Activated T-cell treated with anti-CD3 and anti-CD28 coated beads, Interleukin-2, amount 50 U/mL, for 24 hours (primary cell): ENCODE measurements at regions not wholly inside any gene's neighbourhood (a gene's known extent, or its start where the extent isn't known, plus 50 kb on each side); places are given as distances from the start of the nearest gene placed in this dataset.

Experiments used
- DNase-seq: peaks from one replicate; pipeline ENCODE4 v3.0.0-alpha.2; 2020
- H3K27ac Mint-ChIP-seq: 2 replicates; pipeline ENCODE4 v1.8.0; 2020; ENCODE audit warnings: mild to moderate bottlenecking, mixed read lengths
- H3K27me3 Mint-ChIP-seq: 2 replicates; pipeline ENCODE4 v1.8.0; 2020; ENCODE audit warnings: mixed read lengths
- H3K36me3 Mint-ChIP-seq: 2 replicates; pipeline ENCODE4 v1.8.0; 2020; ENCODE audit warnings: low read depth, mixed read lengths
- H3K4me1 Mint-ChIP-seq: 2 replicates; pipeline ENCODE4 v1.8.0; 2020; ENCODE audit warnings: low read depth, mixed read lengths
- H3K4me3 Mint-ChIP-seq: 2 replicates; pipeline ENCODE4 v1.8.0; 2020; ENCODE audit warnings: mild to moderate bottlenecking, moderate library complexity, mixed read lengths
- H3K9me3 Mint-ChIP-seq: 2 replicates; pipeline ENCODE4 v1.8.0; 2020; ENCODE audit warnings: mixed read lengths

DNA sequence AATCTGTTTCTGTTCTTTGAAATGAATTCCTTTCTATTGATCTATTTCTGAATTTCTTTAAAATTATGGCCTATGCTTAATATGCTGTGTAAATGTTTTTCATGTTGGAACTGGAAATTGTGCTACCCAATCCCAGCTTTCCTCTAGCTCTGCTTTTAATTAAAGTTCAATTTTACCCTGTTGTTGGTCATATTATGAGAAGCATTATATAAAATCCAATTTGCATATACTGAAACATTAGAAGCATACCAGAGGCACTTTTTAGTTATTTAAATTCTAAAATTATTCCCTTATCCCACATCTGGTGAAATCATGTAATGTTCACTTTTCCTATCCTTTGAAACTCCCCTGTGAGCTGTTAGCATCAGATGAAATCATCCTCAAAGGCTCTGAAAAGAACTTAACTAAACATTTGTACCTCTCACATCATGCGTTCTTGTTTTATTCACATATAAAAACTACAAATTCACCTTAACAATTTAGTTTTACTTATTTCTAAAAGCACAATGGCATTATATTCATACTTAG lies 160.6 kb upstream of the COL21A1 start:
- peaks cover 4% of the 10 kb centered on the region for H3K4me1 Mint-ChIP-seq
- no peak for DNase-seq
- H3K9me3 Mint-ChIP-seq = no peaks in the 10 kb centered on the region
- H3K27ac Mint-ChIP-seq = no peak overlapping the region
- no peak overlapping the region for H3K4me3 Mint-ChIP-seq
- peaks cover 4% of the 10 kb centered on the region for H3K27me3 Mint-ChIP-seq
- no peaks in the 10 kb centered on the region for H3K36me3 Mint-ChIP-seq

DNA sequence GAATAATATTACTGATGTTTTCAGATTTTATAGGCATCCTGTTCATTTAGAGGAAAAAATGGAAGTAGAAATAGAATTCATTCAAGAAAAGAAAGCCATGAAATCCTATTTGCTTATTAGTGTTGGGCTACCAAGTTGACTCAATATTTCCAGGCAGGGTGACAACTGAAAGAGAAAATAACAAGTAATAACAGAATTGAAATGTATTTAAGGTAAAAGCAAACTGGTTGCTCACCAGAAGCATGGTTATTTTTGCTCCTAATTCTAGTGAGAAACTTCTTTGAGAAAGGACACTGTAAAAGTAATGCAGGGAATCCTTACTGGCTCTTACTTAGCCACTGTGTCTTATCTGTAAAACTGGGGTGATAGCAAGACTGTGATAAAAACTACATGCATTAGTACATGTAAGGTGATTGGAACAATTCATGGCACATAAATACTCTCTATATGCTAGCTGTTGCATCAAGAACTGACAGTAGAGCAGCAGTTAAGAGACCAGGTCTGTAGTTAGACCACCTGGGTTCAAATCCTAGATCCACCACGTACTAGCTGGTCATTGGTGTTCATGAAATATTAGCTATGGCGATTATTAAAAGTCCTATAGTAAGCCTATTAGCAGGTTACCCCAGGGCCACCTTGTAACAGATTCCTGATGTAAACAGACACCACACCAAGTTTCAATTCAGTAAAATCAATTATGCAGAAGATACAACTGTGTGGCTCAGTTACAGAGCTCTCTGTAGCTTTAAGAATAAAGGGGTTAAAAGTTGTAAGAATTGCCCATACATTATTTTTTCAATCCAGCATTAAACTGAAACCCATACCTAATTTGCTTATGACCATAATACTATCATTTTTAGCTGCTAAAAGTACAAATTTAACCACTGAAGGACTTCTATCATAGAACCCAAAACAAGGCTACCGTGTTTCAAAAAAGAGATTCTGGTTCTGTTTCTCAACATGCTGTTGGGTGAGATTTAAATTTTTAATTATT lies 159.2 kb upstream of the COL21A1 start:
- H3K9me3 Mint-ChIP-seq = peaks cover 3% of the 10 kb centered on the region
- no peak overlapping the region for H3K27ac Mint-ChIP-seq
- peaks cover 4% of the 10 kb centered on the region for H3K4me1 Mint-ChIP-seq
- no peaks in the 10 kb centered on the region for H3K36me3 Mint-ChIP-seq
- DNase-seq = no peak
- H3K4me3 Mint-ChIP-seq = no peak overlapping the region
- peaks cover 4% of the 10 kb centered on the region for H3K27me3 Mint-ChIP-seq

DNA sequence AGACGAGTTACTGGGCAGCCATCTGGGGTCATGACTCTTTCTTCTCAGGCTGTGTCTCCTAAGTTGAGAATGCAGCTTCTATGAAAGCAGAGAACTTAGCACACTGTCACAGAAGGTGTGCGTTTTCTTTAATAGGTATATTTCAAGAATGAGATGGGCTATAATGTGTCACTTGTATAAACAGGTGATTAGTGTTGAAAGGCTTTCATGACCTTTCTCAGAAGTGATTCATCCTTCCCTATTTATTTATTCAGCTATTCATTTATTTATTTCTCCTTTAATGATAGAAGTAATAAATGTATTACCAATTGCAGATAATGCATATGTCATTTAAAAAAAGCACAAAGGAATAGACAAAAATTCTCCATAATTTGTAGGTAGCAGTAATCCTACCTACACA lies 157.2 kb upstream of the COL21A1 start:
- no peak for DNase-seq
- peaks cover 3% of the 10 kb centered on the region for H3K9me3 Mint-ChIP-seq
- no peak overlapping the region for H3K27ac Mint-ChIP-seq
- H3K4me1 Mint-ChIP-seq = peaks cover 4% of the 10 kb centered on the region
- H3K27me3 Mint-ChIP-seq = peaks cover 4% of the 10 kb centered on the region
- H3K4me3 Mint-ChIP-seq = no peak overlapping the region
- H3K36me3 Mint-ChIP-seq = no peaks in the 10 kb centered on the region

DNA sequence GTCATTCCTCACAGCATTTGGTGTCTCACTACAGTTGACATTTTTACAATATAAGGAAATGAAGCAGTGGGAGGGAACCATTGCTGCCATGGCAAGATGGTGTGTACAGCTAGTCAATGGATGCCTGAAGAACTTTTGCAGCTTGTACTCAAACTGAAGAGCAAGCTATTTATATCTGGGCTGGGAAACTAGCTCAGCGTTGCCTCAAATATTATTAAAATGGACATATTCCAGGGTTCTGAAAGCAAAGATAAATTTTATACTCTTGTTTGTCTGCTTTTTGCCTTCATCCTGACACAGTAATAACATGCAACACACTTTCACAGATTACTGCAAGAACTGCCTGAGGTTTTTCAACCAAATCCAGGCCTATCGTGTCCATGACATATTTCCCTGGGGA lies 156.4 kb upstream of the COL21A1 start:
- peaks cover 4% of the 10 kb centered on the region for H3K4me1 Mint-ChIP-seq
- no peaks in the 10 kb centered on the region for H3K36me3 Mint-ChIP-seq
- H3K27ac Mint-ChIP-seq = no peak overlapping the region
- H3K27me3 Mint-ChIP-seq = peaks cover 4% of the 10 kb centered on the region
- peaks cover 3% of the 10 kb centered on the region for H3K9me3 Mint-ChIP-seq
- H3K4me3 Mint-ChIP-seq = no peak overlapping the region
- DNase-seq = no peak

DNA sequence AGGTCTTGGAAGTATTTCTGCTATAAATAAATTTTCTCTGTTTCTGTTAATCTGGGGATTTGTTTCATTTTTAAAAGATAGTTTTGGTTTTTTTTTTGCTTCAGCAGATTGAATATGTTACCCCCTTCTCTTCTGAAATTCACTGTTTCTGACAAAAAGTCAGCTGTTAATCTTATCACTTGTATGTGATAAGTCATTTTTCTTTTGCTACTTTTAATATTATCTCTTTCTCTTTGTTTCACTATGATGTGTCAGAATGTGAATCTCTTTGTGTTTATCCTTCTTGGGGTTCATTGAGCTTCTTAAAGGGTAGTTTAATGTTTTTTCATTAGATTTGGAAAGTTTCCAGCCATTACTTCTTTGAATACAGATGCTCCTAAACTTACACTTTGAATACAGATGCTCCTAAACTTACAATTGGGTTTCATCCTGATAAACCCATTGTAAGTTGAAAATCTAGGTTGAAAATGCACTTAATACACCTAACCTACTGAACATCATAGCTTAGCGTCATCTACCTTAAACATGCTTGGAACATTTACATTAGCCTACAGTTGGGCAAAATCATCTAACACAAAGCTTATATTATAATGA lies 154.2 kb upstream of the COL21A1 start:
- Mint-ChIP-seq H3K27me3 (peaks cover 4% of the 10 kb centered on the region), H3K4me3 (no peak overlapping the region), H3K27ac (no peak overlapping the region), H3K36me3 (no peaks in the 10 kb centered on the region), H3K4me1 (peaks cover 4% of the 10 kb centered on the region), H3K9me3 (peaks cover 3% of the 10 kb centered on the region)
- DNase-seq = no peak

DNA sequence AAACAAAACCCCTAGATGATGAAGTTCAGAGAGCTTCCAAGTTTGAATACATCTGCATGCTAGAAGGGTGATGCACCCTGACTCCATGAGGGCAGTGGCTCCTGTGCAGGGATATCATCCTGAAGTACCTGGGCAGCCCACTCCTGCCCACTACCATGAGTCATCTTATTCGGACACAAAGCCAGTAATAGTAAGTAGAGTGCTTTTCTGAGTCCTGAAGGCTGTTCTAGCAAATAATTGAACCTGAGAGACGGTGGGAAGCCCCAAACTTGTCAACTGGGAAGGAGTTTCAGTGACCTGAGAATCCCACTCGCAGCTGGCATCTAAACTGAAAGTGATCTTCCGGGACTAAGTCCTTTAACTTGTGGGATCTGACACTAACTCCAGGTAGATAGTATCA lies 152.9 kb upstream of the COL21A1 start:
- DNase-seq = no peak
- H3K36me3 Mint-ChIP-seq = no peaks in the 10 kb centered on the region
- no peaks in the 10 kb centered on the region for H3K4me1 Mint-ChIP-seq
- no peak overlapping the region for H3K27ac Mint-ChIP-seq
- H3K27me3 Mint-ChIP-seq = peaks cover 2% of the 10 kb centered on the region
- H3K4me3 Mint-ChIP-seq = no peak overlapping the region
- peaks cover 3% of the 10 kb centered on the region for H3K9me3 Mint-ChIP-seq

DNA sequence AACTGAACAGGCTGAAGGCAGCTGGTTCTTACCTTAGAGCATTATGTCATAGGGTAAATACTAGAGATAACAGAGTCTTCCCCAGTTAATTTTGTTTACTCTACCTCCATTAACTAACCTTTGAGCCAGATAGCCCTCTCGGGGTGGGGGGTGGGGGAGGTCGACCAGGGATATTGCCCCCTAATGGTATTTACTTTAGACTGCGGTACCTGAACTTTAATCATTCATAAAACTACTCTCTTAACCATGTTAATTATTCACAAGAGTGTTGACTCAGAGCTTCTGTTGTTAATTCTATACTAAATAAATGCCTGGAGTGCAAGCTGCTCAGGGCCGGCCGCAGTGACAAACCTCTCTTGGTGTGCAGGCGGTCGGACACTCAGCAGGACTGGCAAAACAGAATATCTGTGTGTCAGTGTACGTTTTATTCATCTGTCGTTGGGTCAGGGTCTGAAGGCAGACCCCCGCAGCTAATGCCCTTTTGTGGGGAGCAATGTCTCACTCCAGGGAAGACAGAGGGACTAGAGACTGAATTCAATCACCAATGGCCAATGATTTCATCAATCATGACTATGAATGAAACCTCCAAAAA lies 152.4 kb upstream of the COL21A1 start:
- DNase-seq = no peak
- H3K4me3 Mint-ChIP-seq = no peak overlapping the region
- no peak overlapping the region for H3K27ac Mint-ChIP-seq
- peaks cover 3% of the 10 kb centered on the region for H3K9me3 Mint-ChIP-seq
- H3K36me3 Mint-ChIP-seq = no peaks in the 10 kb centered on the region
- H3K4me1 Mint-ChIP-seq = no peaks in the 10 kb centered on the region
- H3K27me3 Mint-ChIP-seq = no peaks in the 10 kb centered on the region

DNA sequence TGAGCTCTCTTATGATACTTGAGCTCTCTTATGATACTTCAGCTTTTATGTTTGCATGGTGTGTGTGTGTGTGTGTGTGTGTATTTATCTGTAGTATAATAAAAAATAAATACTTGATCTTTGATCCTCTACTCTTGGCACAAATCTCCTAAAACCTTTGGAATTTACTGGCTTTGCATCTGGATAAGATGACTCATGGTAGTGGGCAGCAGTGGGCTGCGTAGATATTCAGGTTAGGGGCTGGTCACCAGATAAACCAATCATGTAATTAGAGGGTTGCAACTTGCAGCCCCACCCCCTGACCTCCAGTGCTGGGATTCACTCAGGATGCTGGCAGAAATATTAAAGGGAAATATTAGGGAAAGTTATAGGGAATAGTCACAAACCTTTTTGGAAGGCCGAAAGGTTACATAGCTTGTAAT lies 151.9 kb upstream of the COL21A1 start:
- Mint-ChIP-seq H3K27ac (no peak overlapping the region), H3K27me3 (no peaks in the 10 kb centered on the region), H3K36me3 (no peaks in the 10 kb centered on the region), H3K4me3 (no peak overlapping the region), H3K4me1 (no peaks in the 10 kb centered on the region), H3K9me3 (peaks cover 3% of the 10 kb centered on the region)
- DNase-seq = no peak

DNA sequence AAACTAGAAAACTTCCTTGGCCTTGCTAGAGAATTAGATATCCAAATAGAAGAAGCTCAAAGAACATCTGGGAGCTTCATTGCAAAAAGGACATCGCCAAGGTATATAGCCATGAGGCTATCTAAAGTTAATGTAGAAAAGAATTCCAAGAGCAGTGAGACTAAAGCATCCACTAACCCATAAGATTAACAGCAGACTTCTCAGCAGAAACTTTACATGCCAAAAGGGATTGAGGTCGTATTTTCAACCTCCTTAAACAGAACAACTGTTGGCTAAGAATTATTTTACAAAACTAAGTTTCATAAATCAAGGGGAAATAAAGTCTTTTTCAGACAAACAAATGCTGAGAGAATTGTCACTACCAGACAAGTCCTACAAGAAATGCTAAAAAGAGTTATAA lies 149.1 kb upstream of the COL21A1 start:
- H3K27me3 Mint-ChIP-seq = no peaks in the 10 kb centered on the region
- H3K4me1 Mint-ChIP-seq = no peaks in the 10 kb centered on the region
- DNase-seq = no peak
- no peaks in the 10 kb centered on the region for H3K9me3 Mint-ChIP-seq
- H3K36me3 Mint-ChIP-seq = no peaks in the 10 kb centered on the region
- H3K27ac Mint-ChIP-seq = no peak overlapping the region
- H3K4me3 Mint-ChIP-seq = no peak overlapping the region

DNA sequence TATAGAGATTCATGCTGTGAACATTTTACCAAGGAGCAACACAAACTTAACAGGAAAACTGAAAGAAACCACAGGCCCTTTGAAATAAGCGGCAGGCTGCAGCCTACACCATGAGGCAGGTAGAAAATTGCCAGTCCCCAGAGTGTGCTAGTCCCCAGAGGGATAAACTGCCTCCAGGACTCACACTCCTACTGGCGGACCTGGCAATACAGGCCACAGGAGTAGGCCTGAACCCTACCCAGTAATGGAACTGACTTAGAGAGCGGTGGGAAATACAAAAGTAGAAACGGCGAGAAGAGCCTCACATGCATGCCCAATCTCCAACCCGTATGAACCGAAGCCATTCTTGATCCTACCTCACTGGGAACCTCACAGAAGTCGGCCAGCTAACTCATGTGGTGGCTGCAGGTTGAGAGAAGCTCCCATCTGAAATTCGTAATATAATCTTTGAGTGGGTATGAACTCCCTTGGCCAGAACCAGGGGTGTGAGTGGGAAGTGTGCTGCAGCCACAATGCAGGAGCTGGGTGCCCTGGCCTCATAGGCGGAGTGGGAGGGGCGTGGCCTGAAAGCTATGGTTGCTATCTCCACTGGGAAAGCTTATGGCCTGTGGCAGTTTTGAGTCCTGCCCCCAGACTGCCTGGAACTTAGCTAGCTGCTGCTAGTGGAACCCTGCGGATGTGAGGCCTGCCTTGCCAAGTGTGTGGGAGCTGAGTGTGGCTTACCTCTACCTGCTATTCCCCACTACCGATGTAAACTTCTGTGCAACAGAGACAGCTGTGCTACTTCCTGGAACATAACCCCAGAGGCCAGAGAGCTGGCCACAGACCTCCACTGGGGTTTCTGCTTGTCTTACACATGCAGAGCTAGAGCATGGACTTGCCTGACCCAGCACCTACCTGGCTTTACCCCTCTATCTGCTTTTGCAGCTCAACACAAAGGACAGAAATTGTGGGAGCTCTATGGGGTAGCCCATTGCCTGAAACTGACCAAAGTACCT lies 146.5 kb upstream of the COL21A1 start:
- no peak for DNase-seq
- Mint-ChIP-seq H3K9me3 (peaks cover 5% of the 10 kb centered on the region), H3K36me3 (no peaks in the 10 kb centered on the region), H3K27me3 (no peaks in the 10 kb centered on the region), H3K27ac (no peak overlapping the region), H3K4me3 (no peak overlapping the region), H3K4me1 (no peaks in the 10 kb centered on the region)

DNA sequence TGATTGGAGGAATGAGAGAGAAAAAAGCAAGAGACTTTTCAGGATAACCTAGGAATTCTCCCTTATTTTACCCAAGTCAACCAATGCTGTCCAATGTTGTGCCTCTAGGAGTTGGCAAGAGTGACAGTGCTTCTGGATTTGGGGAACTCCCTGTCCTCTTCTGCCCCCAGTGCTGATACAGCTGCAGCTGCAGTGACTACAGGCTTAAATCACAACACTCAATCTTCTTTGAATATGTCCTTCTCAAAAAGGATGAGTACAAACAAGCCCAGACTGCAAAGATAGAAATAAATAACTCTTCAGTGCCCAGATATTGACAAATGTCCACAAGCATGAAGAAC lies 141.0 kb upstream of the COL21A1 start:
- Mint-ChIP-seq H3K9me3 (peaks cover 8% of the 10 kb centered on the region), H3K27me3 (peaks cover 2% of the 10 kb centered on the region), H3K27ac (no peak overlapping the region), H3K36me3 (no peaks in the 10 kb centered on the region), H3K4me1 (no peaks in the 10 kb centered on the region), H3K4me3 (no peak overlapping the region)
- DNase-seq = no peak

DNA sequence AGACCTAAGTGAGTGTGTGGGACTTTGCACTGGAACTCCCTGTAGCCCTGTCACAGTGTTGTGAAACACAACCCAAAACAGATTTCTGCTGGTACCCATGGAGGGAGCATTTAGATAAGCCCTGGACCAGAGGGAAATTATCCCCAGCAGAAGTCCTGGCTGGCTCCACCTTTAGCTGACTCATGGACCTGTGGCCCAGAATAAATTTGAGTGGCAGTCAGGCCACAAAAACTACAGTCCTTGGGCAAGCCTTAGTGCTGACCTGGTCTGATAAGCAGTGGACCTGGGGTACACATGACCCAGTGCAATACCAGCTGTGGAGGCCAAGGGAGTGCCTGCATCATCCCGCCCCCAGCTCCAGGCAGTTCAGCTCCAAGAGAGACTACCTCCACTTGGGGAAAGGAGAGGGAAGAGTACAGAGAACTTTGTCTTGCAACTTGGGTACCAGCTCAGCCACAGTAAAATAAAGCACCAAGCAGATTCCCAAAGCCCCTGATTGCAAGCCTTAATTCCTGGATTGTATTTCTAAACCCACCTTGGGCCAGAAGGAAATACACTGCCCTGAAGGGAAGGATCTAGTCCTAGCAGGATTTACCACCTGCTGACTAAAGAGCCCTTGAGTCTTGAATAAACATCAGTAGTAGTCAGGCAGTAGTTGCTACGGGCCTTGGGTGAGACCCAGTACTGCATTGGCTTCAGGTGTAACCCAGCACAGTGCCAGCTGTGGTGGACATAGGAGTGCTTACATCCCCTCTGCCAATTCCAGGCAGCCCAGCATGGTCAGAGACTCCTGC lies 140.4 kb upstream of the COL21A1 start:
- DNase-seq = no peak
- Mint-ChIP-seq H3K27ac (no peak overlapping the region), H3K36me3 (no peaks in the 10 kb centered on the region)

DNA sequence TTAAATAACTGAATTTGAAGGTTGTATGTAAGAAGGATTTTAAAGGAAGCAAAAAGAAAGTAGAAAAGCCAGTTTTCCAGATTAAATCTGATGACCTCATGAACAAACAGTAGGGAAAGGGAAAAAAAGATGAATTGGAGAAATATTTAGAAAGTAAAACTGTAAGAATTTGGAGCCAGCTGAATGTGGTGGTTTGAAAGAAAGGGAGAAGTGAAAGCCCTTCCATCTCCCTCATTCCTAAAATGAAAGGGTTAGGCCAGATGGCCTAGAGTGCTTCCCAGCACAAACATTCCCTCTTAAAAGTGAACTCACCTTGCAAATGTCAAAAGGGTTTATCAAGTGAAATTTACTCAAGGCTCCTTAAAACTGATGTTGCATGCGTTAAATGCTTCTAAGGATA lies 139.3 kb upstream of the COL21A1 start:
- H3K9me3 Mint-ChIP-seq = peaks cover 8% of the 10 kb centered on the region
- H3K27ac Mint-ChIP-seq = no peak overlapping the region
- H3K36me3 Mint-ChIP-seq = no peaks in the 10 kb centered on the region
- no peak overlapping the region for H3K4me3 Mint-ChIP-seq
- H3K4me1 Mint-ChIP-seq = no peaks in the 10 kb centered on the region
- H3K27me3 Mint-ChIP-seq = peaks cover 2% of the 10 kb centered on the region
- DNase-seq = no peak

More for the DNA sequence above, 140.4 kb upstream of the COL21A1 start:
- peaks cover 8% of the 10 kb centered on the region for H3K9me3 Mint-ChIP-seq
- peaks cover 2% of the 10 kb centered on the region for H3K27me3 Mint-ChIP-seq
- H3K4me3 Mint-ChIP-seq = no peak overlapping the region
- no peaks in the 10 kb centered on the region for H3K4me1 Mint-ChIP-seq
